SKM-1 treated with dmso at 0.1 percent for 144 hours (cell line): ENCODE measurements at regions not wholly inside any gene's neighbourhood (a gene's known extent, or its start where the extent isn't known, plus 50 kb on each side); places are given as distances from the start of the nearest gene placed in this dataset.

ENCODE experiments used
- DNase-seq: peaks from one replicate; lab custom pipeline; 2025; ENCODE audit not compliant: unreplicated experiment; lab: John Stamatoyannopoulos, UW

- DNase-seq = no peak
Measured at GRCh38 chr4:117324851-117325491, 239.6 kb upstream of the TRAM1L1 start.

- DNase-seq = no peak
Measured at GRCh38 chr4:117326091-117326490, 240.7 kb upstream of the TRAM1L1 start.

- DNase-seq = no peak
Measured at GRCh38 chr4:117327491-117327890, 242.1 kb upstream of the TRAM1L1 start.

DNA sequence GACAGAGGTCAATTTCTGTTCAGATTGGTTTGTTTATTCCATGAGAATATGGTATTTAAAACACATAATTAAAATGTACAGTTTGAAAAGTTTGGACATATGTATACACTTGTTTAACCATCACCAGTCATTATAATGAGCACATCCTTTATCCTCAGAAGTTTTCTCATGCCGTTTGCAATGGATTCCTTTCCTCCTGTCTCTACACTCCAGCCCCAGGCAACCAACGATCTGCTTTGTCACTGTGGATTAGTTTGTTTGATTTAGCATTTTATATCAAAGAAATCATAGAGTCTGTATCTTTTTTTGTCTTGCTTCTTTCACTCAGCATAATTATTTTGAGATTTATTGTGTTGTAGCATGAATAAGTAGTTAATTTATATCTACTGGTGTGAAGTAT lies 243.0 kb upstream of the TRAM1L1 start:
- DNase-seq = no peak

GRCh38 chr4:117331817-117332216 lies 246.4 kb upstream of the TRAM1L1 start:
- DNase-seq = no peak

GRCh38 chr4:117334451-117335188 lies 249.2 kb upstream of the TRAM1L1 start:
- DNase-seq = no peak

DNA sequence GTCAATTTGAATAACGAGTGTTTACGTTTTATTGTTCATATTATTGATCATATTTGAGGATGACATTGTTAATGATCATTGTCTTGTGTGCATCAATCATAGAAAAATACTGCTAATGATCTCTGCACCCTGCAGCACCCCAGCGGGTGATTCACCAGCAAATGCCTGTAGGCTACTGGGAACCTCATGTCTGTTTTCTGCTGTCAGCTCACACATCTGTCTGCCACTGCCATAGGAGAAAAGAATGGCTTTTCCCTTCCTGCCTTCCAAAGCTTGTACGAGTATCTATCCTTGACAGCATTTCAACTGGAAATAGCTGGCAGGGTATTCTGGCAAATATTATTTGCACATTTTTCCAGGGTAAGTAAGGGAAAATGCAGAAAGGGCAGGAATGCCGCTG lies 272.1 kb upstream of the TRAM1L1 start:
- DNase-seq = no peak

- no peak for DNase-seq
Measured at GRCh38 chr4:117357866-117358265, 272.5 kb upstream of the TRAM1L1 start.

GRCh38 chr4:117370944-117371668 lies 285.7 kb upstream of the TRAM1L1 start:
- DNase-seq = no peak

DNA sequence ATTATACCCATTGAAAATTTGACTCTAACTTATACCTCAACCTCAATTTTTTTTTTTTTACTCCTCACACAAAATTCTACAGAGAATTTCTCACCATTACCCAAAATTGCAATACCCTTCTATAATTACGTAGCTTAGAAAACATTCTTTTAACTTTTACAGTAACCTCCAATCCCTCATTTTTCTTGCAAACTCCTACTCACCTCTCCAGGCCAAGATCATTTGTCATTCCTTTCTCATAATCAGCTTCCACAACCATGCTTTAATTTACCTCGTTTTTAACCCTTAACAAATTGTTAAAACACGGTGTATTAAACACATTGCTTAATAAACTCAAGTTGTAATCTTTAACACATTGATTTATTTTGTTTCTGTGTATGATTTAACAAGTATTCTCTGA lies 289.7 kb upstream of the TRAM1L1 start:
- no peak for DNase-seq

DNA sequence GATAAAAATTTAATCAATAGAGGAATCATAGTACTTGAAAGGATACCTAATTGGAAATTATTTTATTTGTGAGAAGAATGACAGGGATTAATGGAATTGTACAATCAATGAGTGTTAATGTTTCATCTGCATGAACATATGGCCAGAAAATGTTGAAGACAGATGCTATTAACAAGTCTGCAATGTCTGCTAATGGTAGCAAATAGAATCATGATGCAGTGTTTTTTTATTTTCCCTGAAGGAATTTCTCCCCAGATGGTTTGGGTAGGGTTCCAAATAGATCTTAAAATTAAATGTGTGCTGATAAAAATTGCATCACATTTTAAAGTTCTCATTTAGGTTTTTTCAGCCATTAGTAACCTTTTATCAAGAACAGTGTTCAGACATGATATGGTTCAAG lies 291.3 kb upstream of the TRAM1L1 start:
- DNase-seq = no peak

GRCh38 chr4:117378942-117379341 lies 293.6 kb upstream of the TRAM1L1 start:
- no peak for DNase-seq

- no peak for DNase-seq
Measured at GRCh38 chr4:117383468-117383867, 298.1 kb upstream of the TRAM1L1 start.

DNA sequence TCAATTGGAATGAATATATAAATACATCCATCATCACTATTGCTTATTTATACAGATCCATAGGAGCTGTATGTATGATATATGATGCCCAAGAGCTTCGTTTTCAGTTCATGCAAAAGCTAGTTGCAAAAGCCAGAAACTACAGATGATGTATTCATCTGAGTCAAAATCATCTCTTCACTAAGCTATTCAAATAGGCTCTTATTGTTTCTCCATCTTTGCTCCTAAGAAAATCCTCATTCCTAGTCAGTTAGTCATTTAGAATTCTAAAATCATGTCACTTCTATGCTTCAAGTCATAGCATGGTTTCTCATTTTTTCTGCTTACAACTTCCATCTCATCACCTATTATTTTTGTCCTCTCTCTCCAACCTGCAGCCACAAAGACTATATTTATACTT lies 300.1 kb upstream of the TRAM1L1 start:
- no peak for DNase-seq

- DNase-seq = no peak
Measured at GRCh38 chr4:117387072-117387471, 301.7 kb upstream of the TRAM1L1 start.

- DNase-seq = no peak
Measured at GRCh38 chr4:117400039-117400835, 314.9 kb upstream of the TRAM1L1 start.

DNA sequence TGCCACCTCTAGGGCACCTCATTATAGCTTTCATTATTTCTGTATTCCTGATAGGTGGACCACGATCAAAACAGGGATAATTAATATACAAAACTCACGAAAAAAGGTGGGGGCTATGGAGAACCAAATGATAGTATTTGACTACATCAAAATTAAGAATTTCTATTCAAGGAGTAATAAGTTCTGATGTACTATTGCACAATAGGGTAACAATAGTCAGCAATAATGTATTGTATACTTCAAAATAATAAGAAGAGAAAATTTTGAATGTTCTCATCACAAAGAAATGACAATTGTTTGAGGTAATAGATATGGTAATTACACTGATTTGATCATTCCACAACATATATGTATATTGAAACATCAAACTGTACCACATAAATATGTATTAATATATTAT lies 327.3 kb upstream of the TRAM1L1 start:
- DNase-seq = no peak

DNA sequence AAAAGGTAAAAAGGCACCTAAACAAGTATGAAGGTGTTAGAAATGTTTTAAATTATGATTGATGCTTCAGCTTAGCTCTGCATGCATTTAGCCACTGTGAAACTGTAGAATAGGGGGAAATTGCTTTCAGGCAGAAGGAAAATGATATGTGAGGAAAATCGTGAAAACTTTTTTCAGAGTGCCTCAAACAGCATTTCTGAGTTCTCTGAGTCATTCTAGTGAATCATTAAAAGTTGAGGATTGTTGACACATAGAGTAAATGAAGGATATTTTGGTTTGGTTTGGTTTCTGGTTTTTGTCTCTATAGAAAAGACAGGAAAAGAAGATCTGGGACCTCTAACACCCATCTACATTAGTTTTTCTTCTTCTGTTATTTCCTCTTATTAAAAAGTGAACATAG lies 332.5 kb upstream of the TRAM1L1 start:
- no peak for DNase-seq

DNA sequence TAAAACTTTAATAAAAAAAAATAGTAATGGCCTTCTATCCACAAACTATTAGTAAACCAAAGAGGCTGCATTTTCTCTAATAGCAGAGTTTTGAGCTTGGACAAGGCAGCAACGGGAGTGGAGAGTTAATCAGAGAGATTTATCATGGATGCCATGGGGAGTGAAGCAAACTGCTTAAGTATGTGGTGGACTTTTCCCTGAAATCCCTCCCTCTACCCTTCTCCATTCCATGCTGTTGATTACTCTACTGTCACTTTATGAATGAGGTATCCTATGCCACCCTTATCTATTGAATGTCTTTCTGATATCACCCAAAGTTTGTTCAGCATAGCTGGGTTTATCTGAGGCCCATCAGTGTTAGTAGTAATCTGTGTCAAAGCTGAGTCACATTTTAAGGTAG lies 335.6 kb upstream of the TRAM1L1 start:
- DNase-seq = no peak

DNA sequence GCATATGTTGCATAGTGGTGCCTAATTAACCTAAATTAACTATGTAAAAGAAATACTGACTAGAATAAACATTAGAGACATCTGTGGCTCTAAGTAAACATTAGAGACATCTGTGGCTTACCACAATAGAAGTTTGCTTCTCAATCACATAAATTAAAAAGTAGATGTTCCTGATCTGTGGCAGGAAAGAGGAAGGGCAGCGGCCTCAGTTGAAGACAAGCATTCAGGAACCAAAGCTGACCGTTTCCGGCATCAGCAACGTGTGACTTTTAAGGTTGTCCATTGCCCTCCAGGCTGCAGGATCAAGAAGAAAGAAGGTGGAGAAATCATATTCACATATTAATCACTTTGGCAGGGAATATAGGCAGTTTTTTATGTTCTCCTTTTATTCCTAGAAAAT lies 336.3 kb upstream of the TRAM1L1 start:
- no peak for DNase-seq

DNA sequence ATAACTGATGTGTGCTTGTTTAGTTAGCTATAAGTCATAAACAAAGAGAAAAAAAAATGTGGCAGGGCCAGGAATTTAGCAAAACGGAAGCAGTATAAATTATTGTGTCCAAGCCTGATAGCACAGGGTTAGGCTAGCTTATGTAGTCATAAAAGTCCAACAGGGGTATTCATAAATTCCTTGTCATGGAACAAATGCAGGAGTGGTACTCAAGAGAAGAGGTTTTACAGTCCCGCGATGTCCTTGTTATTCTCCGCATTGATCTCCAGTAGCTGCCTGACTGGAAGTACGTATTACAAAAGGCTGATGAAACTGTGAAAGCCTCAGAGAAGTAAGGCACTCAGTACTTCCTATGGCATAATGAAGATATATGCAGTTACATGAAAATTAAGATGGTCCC lies 336.9 kb upstream of the TRAM1L1 start:
- no peak for DNase-seq
